ENCODE measurements at regions not wholly inside any gene's neighbourhood (a gene's known extent, or its start where the extent isn't known, plus 50 kb on each side); places are given as distances from the start of the nearest gene placed in this dataset.
"Not testable (repeated sequence)": the region's sequence is repeated elsewhere in the genome, so short reads cannot be mapped to it uniquely, and the experiment has no call there.

- FAIRE-seq: no peak
Measured at GRCh38 chr1:199866210-199866617, 161.3 kb upstream of the NR5A2 start.

GRCh38 chr1:199867601-199868000, 159.9 kb upstream of the NR5A2 start:
- no peak for FAIRE-seq

- FAIRE-seq: no peak
Measured at GRCh38 chr1:199868777-199869176, 158.7 kb upstream of the NR5A2 start.

- FAIRE-seq: no peak
Measured at GRCh38 chr1:199875337-199875736, 152.2 kb upstream of the NR5A2 start.

GRCh38 chr1:199875856-199876255, 151.7 kb upstream of the NR5A2 start:
- FAIRE-seq: no peak

- FAIRE-seq: no peak
Measured at GRCh38 chr1:199877526-199878384, 149.8 kb upstream of the NR5A2 start.

- FAIRE-seq: no peak
Measured at GRCh38 chr1:199878823-199879222, 148.7 kb upstream of the NR5A2 start.

GRCh38 chr1:199898654-199899053, 128.9 kb upstream of the NR5A2 start:
- no peak for FAIRE-seq

GRCh38 chr1:199901341-199901740, 126.2 kb upstream of the NR5A2 start:
- FAIRE-seq: no peak

- no peak for FAIRE-seq
Measured at GRCh38 chr1:199907361-199907760, 120.1 kb upstream of the NR5A2 start.

GRCh38 chr1:199909137-199909536, 118.4 kb upstream of the NR5A2 start:
- FAIRE-seq: no peak

- FAIRE-seq: no peak
Measured at GRCh38 chr1:199913318-199913717, 114.2 kb upstream of the NR5A2 start.

GRCh38 chr1:199914546-199914945, 113.0 kb upstream of the NR5A2 start:
- no peak for FAIRE-seq

- no peak for FAIRE-seq
Measured at GRCh38 chr1:199918196-199918769, 109.2 kb upstream of the NR5A2 start.

- FAIRE-seq: no peak
Measured at GRCh38 chr1:199920635-199921034, 106.9 kb upstream of the NR5A2 start.

GRCh38 chr1:199929556-199929955, 98.0 kb upstream of the NR5A2 start:
- no peak for FAIRE-seq

GRCh38 chr1:199930067-199930466, 97.4 kb upstream of the NR5A2 start:
- not testable (repeated sequence) for FAIRE-seq

GRCh38 chr1:199931666-199932377, 95.7 kb upstream of the NR5A2 start:
- FAIRE-seq: no peak

- no peak for FAIRE-seq
Measured at GRCh38 chr1:199932462-199932861, 95.0 kb upstream of the NR5A2 start.

GRCh38 chr1:199936441-199936840, 91.1 kb upstream of the NR5A2 start:
- FAIRE-seq: no peak

- no peak for FAIRE-seq
Measured at GRCh38 chr1:199937161-199937560, 90.3 kb upstream of the NR5A2 start.

GRCh38 chr1:199937661-199938060, 89.8 kb upstream of the NR5A2 start:
- no peak for FAIRE-seq

- no peak for FAIRE-seq
Measured at GRCh38 chr1:199944986-199945385, 82.5 kb upstream of the NR5A2 start.

GRCh38 chr1:199945591-199945990, 81.9 kb upstream of the NR5A2 start:
- FAIRE-seq: no peak
